GM21515 (cell line): ENCODE measurements at regions not wholly inside any gene's neighbourhood (a gene's known extent, or its start where the extent isn't known, plus 50 kb on each side); places are given as distances from the start of the nearest gene placed in this dataset.
"Not testable (repeated sequence)": the region's sequence is repeated elsewhere in the genome, so short reads cannot be mapped to it uniquely, and the experiment has no call there.

Source experiments
- ATAC-seq: cut with Tn5 transposase; IDR thresholded peaks from one replicate; pipeline ENCODE4 v1.9.1; 2021; ENCODE audit not compliant: unreplicated experiment

DNA sequence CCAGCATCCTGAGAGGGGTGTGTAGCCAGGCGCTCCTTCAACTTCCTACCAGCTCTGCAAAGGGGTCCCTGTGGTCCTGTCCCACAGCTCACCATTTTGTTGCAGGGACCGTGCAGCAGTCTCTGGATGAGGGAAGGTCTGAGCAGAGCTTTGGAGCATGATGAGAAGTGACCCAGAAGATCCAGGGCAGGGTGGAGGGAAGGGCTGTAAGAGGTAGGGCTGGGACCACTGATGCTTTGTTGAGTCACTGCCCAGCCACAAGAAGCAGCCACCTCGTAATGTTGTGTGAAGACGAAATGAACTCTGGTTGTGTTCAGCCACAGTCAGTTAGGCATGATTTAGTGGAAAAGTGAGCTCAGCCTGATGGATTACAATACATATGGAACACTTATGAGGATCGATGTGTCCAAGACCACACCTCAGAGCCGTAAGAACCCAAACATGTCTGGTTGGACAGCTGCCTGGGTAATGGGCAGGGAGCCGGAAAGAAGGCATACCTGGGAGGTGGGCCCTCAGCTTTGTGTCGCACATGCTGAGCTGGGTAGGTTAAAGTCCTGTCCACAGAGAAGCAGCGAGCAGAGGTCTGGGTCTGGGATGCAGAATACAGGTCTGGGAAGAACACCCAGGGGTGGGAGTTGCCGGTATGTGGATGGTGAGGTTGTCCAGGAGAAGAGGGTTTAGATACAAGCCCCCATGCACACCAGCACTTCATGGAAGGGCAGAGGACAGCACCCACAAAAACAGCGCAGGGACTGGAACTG is 250.1 kb downstream of the GADD45G start:
- no peak for ATAC-seq

- ATAC-seq = not testable (repeated sequence)
Measured at GRCh38 chr9:89856296-89856695, 251.5 kb downstream of the GADD45G start.

- ATAC-seq = not testable (repeated sequence)
Measured at GRCh38 chr9:89856950-89857349, 252.1 kb downstream of the GADD45G start.

DNA sequence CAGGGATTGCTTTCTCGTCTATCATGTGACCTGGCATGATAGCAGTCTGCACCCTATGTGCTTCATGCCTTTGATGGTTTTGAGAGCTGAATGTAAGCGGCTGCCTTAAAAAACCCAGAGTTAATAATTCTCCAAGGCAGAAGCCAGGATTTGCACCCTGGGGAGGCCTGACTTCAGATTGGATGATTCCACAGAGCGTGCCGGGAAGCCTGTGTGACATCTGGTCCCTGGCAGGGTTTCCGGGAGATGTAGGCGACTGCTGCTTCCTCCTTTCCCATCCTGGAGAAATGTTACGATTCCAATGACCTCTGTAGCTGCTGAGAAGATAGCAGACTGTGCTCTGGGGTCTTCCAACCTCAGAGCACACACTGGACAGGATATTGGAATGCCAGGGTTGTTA is 255.0 kb downstream of the GADD45G start:
- ATAC-seq = not testable (repeated sequence)

DNA sequence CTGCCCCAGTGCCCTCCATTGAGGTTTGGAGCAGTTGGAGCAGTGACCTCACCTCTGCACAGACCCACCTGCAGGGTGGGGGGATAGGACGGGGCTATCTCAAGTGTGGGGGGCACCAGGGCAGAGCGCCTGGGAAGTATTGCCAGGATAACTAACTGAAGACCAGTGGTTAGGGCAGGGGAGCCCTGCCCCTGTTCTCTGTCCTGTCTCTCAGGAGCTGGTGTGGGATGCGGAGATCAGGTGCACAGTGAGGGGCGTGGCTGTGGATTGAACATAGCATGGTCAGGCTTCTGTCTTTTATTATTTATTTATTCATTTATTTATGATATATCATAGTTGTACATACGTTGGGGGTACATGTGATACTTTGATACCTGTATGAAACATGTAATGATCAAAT is 256.6 kb downstream of the GADD45G start:
- not testable (repeated sequence) for ATAC-seq

DNA sequence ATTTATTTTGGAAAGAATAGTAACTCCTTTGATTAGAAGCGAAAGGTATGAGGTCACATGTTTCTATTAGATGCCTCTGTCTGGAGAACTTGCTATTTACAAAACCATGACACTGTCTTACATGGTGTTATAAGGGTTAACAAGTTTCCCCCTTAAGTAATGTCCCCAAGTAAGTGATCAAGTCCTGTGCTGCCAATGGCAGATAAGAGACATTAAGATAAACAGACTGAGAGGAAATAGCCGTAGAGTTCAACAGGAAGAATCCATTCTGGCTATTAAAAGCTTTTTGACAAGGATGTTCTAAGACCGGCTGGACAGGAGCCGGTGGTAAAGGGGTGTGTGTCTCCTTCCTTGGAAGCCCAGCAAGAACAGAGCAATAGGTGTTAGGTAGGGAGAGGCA is 257.5 kb downstream of the GADD45G start:
- no peak for ATAC-seq

DNA sequence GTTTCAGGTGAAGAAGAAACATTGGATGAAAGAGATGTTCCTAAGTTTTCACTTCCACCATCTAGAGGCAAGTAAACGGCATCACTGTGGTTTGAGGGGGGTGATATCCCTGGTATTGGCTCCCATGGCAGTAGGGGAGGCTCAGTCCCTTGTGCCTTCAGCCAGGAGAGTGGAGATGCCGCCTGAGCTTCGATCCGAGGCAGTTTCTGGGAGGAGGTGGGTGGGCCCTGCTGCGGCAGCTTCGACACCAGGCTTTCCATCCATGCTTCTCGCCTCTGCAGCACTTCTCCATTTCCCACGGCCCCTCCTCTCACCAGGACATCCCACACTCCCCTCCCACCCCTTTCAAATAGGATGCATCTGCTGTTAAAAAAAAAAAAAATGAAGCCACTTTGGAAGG is 258.3 kb downstream of the GADD45G start:
- no peak for ATAC-seq

- ATAC-seq = no peak
Measured at GRCh38 chr9:89863837-89864236, 259.0 kb downstream of the GADD45G start.

- ATAC-seq = no peak
Measured at GRCh38 chr9:89864257-89864656, 259.4 kb downstream of the GADD45G start.

- no peak for ATAC-seq
Measured at GRCh38 chr9:89864731-89865130, 259.9 kb downstream of the GADD45G start.

DNA sequence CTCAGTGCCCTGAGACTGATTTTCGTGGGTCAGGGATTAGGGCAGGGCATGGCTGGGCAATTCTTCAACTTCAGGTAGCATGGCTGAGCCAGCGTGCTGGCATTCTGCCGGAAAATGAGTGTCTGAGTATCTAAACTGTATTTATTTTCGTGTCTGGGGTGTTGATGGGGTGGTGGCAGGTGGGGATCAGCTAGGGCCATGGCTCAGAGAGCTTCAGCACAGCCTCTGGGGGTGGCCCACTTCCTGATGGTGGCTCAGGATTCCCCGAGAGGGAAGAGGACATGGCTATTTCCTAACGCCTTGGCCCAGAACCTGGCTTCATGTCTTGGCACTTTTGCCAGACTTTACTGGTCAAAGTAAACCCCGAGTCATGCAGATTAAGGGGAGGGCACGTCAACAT is 260.5 kb downstream of the GADD45G start:
- no peak for ATAC-seq

GRCh38 chr9:89865981-89866380 is 261.2 kb downstream of the GADD45G start:
- no peak for ATAC-seq

- no peak for ATAC-seq
Measured at GRCh38 chr9:89866701-89867100, 261.9 kb downstream of the GADD45G start.

DNA sequence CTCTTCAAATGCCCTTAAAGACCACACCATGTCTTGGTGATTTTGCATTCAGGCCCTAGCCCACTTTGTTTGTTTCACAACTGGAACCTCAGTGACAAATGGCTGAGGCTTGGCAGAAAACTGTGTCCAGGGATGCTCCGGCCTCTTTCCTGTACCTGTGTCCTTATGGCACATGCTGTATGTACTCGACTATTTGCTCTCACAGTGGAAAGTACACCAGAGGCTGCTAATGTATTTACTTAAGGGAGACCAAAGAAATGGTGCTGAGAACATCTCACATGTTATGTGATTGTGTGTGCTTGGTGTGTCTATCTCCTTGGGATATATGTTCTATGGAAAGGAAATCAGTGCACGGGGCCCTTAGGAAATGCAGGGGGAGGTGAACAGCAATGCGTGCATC is 263.3 kb downstream of the GADD45G start:
- no peak for ATAC-seq

GRCh38 chr9:89869793-89870580 is 265.2 kb downstream of the GADD45G start:
- ATAC-seq = no peak

- no peak for ATAC-seq
Measured at GRCh38 chr9:89871871-89872331, 267.1 kb downstream of the GADD45G start.

- no peak for ATAC-seq
Measured at GRCh38 chr9:89872426-89872912, 267.7 kb downstream of the GADD45G start.

- no peak for ATAC-seq
Measured at GRCh38 chr9:89872913-89873707, 268.3 kb downstream of the GADD45G start.

DNA sequence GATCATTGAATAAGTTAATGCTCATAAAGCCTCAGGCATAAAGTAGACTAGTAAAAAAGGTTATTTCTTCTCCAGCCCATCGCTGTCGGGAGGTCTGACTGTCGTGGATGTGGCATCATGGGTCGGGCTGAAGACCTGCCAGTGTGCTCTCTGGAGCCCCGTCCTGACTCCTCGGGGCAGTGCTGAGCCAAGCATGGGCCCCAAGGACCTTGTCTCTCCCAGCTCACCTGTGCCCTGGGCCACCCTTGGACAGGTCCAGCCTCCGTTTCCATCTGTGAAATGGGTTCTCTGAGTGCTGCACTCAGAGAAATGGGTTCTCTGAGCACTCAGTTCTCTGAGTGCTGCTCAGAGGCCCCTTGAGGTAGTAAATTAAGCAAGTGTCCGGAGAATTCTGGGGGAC is 269.0 kb downstream of the GADD45G start:
- no peak for ATAC-seq

- no peak for ATAC-seq
Measured at GRCh38 chr9:89874351-89875321, 269.8 kb downstream of the GADD45G start.
